BLaER1 (cell line): ENCODE measurements at regions not wholly inside any gene's neighbourhood (a gene's known extent, or its start where the extent isn't known, plus 50 kb on each side); places are given as distances from the start of the nearest gene placed in this dataset.
A peak's percentile ranks its signal among the peaks of the same experiment; 100 is the strongest.

Experiments used
- H3K27ac ChIP-seq: shearing (Covaris generic); formaldehyde crosslinking; 2 replicates; pipeline ENCODE4 v1.8.1; 2022
- H3K27me3 ChIP-seq: shearing (Covaris generic); formaldehyde crosslinking; 2 replicates; pipeline ENCODE4 v1.8.1; 2022
- H3K36me3 ChIP-seq: shearing (Covaris generic); formaldehyde crosslinking; 2 replicates; pipeline ENCODE4 v1.8.1; 2022
- H3K4me1 ChIP-seq: shearing (Covaris generic); formaldehyde crosslinking; 2 replicates; pipeline ENCODE4 v1.8.1; 2022
- H3K4me2 ChIP-seq: shearing (Covaris generic); formaldehyde crosslinking; 2 replicates; pipeline ENCODE4 v1.8.1; 2022
- H3K4me3 ChIP-seq: shearing (Covaris generic); formaldehyde crosslinking; 2 replicates; pipeline ENCODE4 v1.8.1; 2022
- H3K9ac ChIP-seq: shearing (Covaris generic); formaldehyde crosslinking; 2 replicates; pipeline ENCODE4 v1.8.1; 2022
- H3K9me3 ChIP-seq: shearing (Covaris generic); formaldehyde crosslinking; 2 replicates; pipeline ENCODE4 v1.8.1; 2022
- H4K20me1 ChIP-seq: shearing (Covaris generic); formaldehyde crosslinking; 2 replicates; pipeline ENCODE4 v1.8.1; 2022
- Cebpa-rat ChIP-seq: shearing (Covaris generic); IDR thresholded peaks from 2 replicates; pipeline ENCODE4 v1.8.1; 2022

DNA sequence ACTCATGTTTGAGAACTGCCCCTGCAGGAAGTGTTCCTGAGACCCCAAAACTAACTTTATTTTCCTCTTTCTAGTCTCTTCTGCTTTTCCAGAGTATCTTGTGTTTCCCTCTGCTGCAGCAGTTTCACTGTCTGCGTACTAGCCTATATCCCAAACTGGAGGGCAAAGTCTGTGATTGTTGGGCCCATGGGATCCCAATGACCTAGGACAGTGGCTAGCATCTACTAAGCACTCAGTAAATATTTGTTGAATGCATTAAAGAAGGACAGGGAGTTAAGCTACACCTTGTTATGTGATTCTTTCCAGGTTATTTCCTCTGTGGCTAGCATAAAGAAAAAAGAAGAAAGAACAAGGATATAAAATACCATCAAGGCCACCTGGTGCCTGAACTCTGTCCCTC is 210.6 kb upstream of the PHYHIPL start:
- Histone ChIP-seq H4K20me1 (no peaks in the 10 kb centered on the region), H3K27me3 (no peaks in the 10 kb centered on the region), H3K9ac (no peak overlapping the region), H3K4me3 (no peak overlapping the region), H3K27ac (no peak overlapping the region), H3K4me2 (no peak overlapping the region), H3K4me1 (peaks cover 24% of the 10 kb centered on the region), H3K9me3 (peaks cover 3% of the 10 kb centered on the region; the same call in 1 of the 2 replicates), H3K36me3 (no peaks in the 10 kb centered on the region)
- no peak for TF ChIP-seq Cebpa-rat

DNA sequence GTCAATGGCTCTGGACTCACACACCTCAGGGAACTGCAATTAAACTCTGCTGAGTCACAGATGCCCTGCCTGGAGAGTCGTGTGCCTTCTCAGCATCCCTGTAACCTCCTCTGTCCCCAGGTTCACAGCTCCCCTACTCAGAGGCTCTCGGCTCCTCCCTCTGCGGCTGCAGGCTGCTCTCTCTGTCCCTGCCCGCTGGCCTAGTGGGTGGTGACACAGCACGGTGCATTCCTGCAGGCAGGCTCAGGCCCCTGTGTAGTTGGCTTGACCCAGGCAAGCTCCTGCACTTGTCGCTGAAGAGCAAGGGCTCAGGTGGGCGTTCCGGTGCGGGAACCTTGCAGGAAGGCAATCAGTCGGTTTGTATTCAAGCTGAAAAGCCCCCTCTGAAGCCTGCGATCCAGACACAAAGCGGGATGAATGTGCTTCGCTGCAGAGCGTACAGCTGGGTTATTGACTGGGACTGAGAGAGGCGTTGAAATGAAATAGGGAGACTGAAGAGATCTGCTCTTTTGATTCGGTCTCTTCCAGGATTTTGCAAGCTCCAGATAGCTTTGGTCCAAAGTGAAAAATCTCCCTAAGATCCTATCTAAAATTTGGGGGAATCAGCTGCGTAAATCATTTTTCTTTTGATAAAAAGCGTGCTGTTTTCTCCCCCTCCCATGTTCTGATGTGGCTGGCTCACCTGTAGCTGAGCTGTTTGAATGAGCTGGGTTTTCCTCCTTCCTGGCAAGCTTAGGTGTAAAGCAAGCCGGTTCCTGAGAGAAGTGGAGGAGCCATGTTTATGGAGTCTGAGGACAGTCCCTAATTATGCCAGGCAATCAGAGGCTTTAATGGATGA is 208.7 kb upstream of the PHYHIPL start:
- Histone ChIP-seq H3K4me2 (peak overlapping the region; percentile 38), H3K4me1 (peaks cover 24% of the 10 kb centered on the region), H3K27ac (no peak overlapping the region), H3K36me3 (no peaks in the 10 kb centered on the region), H3K9me3 (peaks cover 3% of the 10 kb centered on the region; the same call in 1 of the 2 replicates), H3K27me3 (no peaks in the 10 kb centered on the region), H3K4me3 (no peak overlapping the region), H4K20me1 (no peaks in the 10 kb centered on the region), H3K9ac (no peak overlapping the region)
- no peak for TF ChIP-seq Cebpa-rat

DNA sequence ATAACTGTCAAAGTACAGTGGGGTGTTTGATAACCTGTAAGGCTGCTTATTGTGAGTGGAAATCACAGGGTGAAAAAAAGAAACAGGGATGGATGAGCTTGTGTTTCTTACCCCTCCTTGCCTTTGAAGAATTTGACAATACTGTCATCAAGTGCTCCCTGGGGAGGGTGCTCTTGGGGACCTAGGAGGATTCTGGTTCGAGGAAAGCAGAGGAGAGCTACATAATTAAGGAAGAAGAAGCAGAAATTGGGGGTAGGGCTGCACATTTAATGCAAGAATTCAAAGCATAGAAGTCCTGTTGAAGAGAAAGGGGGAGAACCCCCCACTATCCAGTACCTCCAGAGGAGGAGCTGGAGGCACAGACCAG is 208.1 kb upstream of the PHYHIPL start:
- H3K36me3 ChIP-seq: no peaks in the 10 kb centered on the region
- no peak overlapping the region for H3K9ac ChIP-seq
- peaks cover 22% of the 10 kb centered on the region for H3K4me1 ChIP-seq
- H3K27me3 ChIP-seq: no peaks in the 10 kb centered on the region
- no peaks in the 10 kb centered on the region for H4K20me1 ChIP-seq
- no peak for TF ChIP-seq Cebpa-rat
- peaks cover 3% of the 10 kb centered on the region; the same call in 1 of the 2 replicates for H3K9me3 ChIP-seq
- H3K4me2 ChIP-seq: peak overlapping the region; percentile 38
- no peak overlapping the region for H3K4me3 ChIP-seq
- H3K27ac ChIP-seq: no peak overlapping the region

DNA sequence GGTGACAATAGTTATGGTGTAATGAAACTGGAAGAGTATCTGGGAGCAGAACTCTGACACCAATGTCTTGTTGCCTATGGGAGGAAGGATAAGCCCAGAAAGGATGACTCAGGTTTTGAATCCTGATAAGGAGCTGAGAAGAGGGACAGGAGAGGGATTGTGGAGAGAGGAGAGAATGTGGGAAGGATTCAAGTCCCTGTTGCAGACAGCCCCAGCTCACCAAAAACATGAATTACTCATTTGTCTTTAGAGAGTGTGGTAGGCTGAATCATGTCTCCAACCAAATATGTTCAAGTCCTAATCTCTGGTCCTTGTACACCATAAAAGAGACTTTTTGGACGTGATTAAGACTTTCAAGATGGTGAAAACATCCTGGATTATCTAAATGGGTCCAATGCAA is 206.9 kb upstream of the PHYHIPL start:
- H3K4me2 ChIP-seq: no peak overlapping the region
- H3K27ac ChIP-seq: no peak overlapping the region
- peaks cover 12% of the 10 kb centered on the region for H3K4me1 ChIP-seq
- H3K9ac ChIP-seq: no peak overlapping the region
- H3K36me3 ChIP-seq: no peaks in the 10 kb centered on the region
- peaks cover 3% of the 10 kb centered on the region; the same call in 1 of the 2 replicates for H3K9me3 ChIP-seq
- no peak for TF ChIP-seq Cebpa-rat
- H3K4me3 ChIP-seq: no peak overlapping the region
- no peaks in the 10 kb centered on the region for H3K27me3 ChIP-seq
- no peaks in the 10 kb centered on the region for H4K20me1 ChIP-seq

DNA sequence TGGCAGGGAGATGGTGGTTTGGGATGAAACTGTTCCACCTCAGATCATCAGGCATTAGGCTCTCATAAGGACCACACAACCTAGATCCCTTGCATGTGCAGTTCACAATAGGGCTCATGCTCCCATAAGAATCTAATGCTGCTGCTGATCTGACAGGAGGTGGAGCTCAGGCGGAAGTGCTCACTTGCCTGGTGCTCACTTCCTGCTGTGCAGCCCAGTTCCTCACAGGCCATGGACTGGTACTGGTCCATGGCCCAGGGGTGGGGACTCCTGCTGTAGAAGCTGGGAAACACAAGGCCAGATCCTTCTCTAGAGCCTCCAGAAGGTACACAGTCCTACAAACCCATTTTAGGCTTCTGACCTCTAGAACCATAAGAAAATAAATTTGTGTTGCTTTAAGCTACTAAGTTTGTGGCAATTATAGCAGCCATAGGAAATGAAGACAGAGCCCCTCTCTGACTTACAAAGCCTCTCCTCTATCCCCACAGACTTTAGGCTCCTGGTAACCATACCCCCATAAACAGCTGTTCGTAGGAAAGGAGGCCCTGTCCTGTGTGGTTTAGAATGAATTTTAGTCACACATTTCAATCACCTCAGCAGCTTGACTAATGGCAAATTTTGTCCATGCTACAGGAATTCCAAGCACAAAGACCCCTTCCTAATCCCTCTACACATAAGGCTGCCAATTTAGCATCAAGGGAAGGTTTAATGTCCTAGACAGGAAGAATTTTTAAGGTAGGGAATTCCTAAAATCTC is 206.1 kb upstream of the PHYHIPL start:
- Histone ChIP-seq H3K27me3 (no peaks in the 10 kb centered on the region), H3K9me3 (peaks cover 3% of the 10 kb centered on the region; the same call in 1 of the 2 replicates), H3K36me3 (no peaks in the 10 kb centered on the region), H3K9ac (no peak overlapping the region), H3K27ac (no peak overlapping the region), H3K4me2 (no peak overlapping the region), H3K4me3 (no peak overlapping the region), H3K4me1 (peaks cover 12% of the 10 kb centered on the region), H4K20me1 (no peaks in the 10 kb centered on the region)
- no peak for TF ChIP-seq Cebpa-rat

- TF ChIP-seq Cebpa-rat: no peak
- Histone ChIP-seq H3K27me3 (no peaks in the 10 kb centered on the region), H3K36me3 (no peaks in the 10 kb centered on the region), H3K4me3 (no peak overlapping the region), H3K4me2 (no peak overlapping the region), H3K9ac (no peak overlapping the region), H3K4me1 (peaks cover 12% of the 10 kb centered on the region), H3K27ac (no peak overlapping the region), H4K20me1 (no peaks in the 10 kb centered on the region), H3K9me3 (peaks cover 3% of the 10 kb centered on the region; the same call in 1 of the 2 replicates)
Measured at GRCh38 chr10:58971211-58971610, 205.2 kb upstream of the PHYHIPL start.

- H3K4me3 ChIP-seq: no peak overlapping the region
- H3K27ac ChIP-seq: no peak overlapping the region
- H4K20me1 ChIP-seq: no peaks in the 10 kb centered on the region
- TF ChIP-seq Cebpa-rat: no peak
- no peak overlapping the region for H3K4me2 ChIP-seq
- H3K9ac ChIP-seq: no peak overlapping the region
- peaks cover 3% of the 10 kb centered on the region; the same call in 1 of the 2 replicates for H3K9me3 ChIP-seq
- no peaks in the 10 kb centered on the region for H3K27me3 ChIP-seq
- peaks cover 12% of the 10 kb centered on the region for H3K4me1 ChIP-seq
- no peaks in the 10 kb centered on the region for H3K36me3 ChIP-seq
Measured at GRCh38 chr10:58971796-58972491, 204.5 kb upstream of the PHYHIPL start.

GRCh38 chr10:58972576-58973234 is 203.7 kb upstream of the PHYHIPL start:
- Histone ChIP-seq H3K4me2 (no peak overlapping the region), H3K27ac (no peak overlapping the region), H4K20me1 (no peaks in the 10 kb centered on the region)

DNA sequence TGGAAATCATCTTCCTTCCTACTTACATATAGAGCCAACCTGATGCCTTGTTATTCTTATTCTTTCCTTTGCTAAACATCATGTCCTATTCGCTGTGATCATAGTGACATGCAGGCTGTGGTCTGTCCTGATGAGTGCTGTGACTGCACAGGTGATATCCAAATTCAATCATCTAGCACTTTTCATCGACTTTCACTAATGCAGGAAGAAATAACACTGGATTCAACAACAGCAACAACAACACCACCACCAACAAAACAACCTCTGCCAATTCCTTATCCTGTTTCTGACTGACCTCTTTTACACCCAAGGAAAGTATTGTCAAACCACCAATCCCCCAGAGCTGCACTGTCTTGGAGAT is 203.2 kb upstream of the PHYHIPL start:
- Histone ChIP-seq H3K4me1 (peaks cover 7% of the 10 kb centered on the region), H3K27me3 (no peaks in the 10 kb centered on the region), H3K36me3 (no peaks in the 10 kb centered on the region), H3K4me3 (no peak overlapping the region), H3K4me2 (no peak overlapping the region), H3K9ac (no peak overlapping the region), H3K27ac (no peak overlapping the region), H4K20me1 (no peaks in the 10 kb centered on the region), H3K9me3 (peaks cover 3% of the 10 kb centered on the region; the same call in 1 of the 2 replicates)
- no peak for TF ChIP-seq Cebpa-rat

More at GRCh38 chr10:58972576-58973234, 203.7 kb upstream of the PHYHIPL start:
- Histone ChIP-seq H3K27me3 (no peaks in the 10 kb centered on the region), H3K9ac (no peak overlapping the region), H3K9me3 (peaks cover 3% of the 10 kb centered on the region; the same call in 1 of the 2 replicates), H3K36me3 (no peaks in the 10 kb centered on the region), H3K4me1 (peaks cover 12% of the 10 kb centered on the region), H3K4me3 (no peak overlapping the region)
- TF ChIP-seq Cebpa-rat: no peak
